ENCODE measurements at regions not wholly inside any gene's neighbourhood (a gene's known extent, or its start where the extent isn't known, plus 50 kb on each side); places are given as distances from the start of the nearest gene placed in this dataset.

DNA sequence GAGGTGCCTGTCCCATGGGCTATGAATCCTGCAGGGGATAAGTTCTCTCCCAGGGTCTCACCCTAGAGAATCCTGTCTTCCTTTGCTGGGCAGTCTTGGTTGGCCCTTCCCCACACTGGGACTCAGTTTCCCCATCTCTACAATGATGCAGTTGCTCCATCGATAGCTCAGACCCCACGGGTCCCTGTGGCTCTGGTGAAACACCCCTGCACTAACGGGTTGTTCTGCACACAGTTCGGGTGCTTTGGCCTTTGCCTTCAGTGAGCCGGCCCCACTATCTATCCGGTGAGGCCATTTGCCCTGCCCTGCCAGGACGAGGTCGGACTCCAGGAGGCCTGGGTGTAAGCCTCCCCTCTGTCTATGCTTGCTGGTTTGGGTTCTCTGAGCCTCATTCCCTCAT, 76.5 kb upstream of the PCBD1 start:
- POLR2A ChIA-PET = no interaction called here
- no peak for ATAC-seq
- intact Hi-C loops (cut with micrococcal nuclease) = no loop called here

More for the DNA sequence above, 76.5 kb upstream of the PCBD1 start:
- Histone ChIP-seq H2AFZ (ENCODE audit: low read depth, low read length, poor library complexity, severe bottlenecking) (no peak overlapping the region), H3K9me2 (ENCODE audit: insufficient read depth) (no peaks in the 10 kb centered on the region), H3K9me3 (ENCODE audit: control insufficient read depth in 1 of 2, insufficient read depth in 1 of 2, low read depth in 1 of 2, low read length in 2 of 2) (no peaks in the 10 kb centered on the region), H3K27ac (ENCODE audit: low read depth, low read length) (no peak overlapping the region), H3K9ac (ENCODE audit: low read length) (no peak overlapping the region), H3K4me3 (replicated peaks in 1 of 2; ENCODE audit: low read depth in 1 of 2, low read length in 2 of 2) (no peak overlapping the region), H3K27me3 (ENCODE audit: insufficient read depth, low read length) (peaks cover 14% of the 10 kb centered on the region), H3K79me2 (ENCODE audit: insufficient read depth, low read length) (no peaks in the 10 kb centered on the region), H4K20me1 (ENCODE audit: insufficient read depth) (no peaks in the 10 kb centered on the region), H3K4me2 (ENCODE audit: low read length) (no peak overlapping the region), H3K4me1 (ENCODE audit: control insufficient read depth in 1 of 2, insufficient read depth in 2 of 2, low read length in 2 of 2) (peaks cover 3 to 10% of the 10 kb centered on the region in 2 experiments; a peak in 3 of 4 replicates), H3K36me3 (ENCODE audit: control insufficient read depth in 1 of 2, insufficient read depth in 2 of 2, low read length in 2 of 2) (no peaks in the 10 kb centered on the region)
- RAD21 ChIA-PET (ENCODE audit: low non-redundant PET in 1 of 2, low total read pairs in 2 of 2, uncharacterized antibody in 2 of 2, unreplicated experiment in 2 of 2) = no interaction called here
- BruUV-seq (replicated peaks) = no TSS peak
- no peak for DNase-seq (ENCODE audit: low read depth, low spot score)
- CTCF ChIA-PET = no interaction called here
- TF ChIP-seq, protein P1, sequence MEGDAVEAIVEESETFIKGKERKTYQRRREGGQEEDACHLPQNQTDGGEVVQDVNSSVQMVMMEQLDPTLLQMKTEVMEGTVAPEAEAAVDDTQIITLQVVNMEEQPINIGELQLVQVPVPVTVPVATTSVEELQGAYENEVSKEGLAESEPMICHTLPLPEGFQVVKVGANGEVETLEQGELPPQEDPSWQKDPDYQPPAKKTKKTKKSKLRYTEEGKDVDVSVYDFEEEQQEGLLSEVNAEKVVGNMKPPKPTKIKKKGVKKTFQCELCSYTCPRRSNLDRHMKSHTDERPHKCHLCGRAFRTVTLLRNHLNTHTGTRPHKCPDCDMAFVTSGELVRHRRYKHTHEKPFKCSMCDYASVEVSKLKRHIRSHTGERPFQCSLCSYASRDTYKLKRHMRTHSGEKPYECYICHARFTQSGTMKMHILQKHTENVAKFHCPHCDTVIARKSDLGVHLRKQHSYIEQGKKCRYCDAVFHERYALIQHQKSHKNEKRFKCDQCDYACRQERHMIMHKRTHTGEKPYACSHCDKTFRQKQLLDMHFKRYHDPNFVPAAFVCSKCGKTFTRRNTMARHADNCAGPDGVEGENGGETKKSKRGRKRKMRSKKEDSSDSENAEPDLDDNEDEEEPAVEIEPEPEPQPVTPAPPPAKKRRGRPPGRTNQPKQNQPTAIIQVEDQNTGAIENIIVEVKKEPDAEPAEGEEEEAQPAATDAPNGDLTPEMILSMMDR (IDR thresholded peaks at IDR 0.05 in 2 of 3, conservative IDR thresholded peaks at IDR 0.05 in 1 of 3; ENCODE audit: borderline replicate concordance in 1 of 3, insufficient read depth in 1 of 3, low read depth in 2 of 3, low read length in 2 of 3) = no peak
- TF ChIP-seq JUND (IDR thresholded peaks at IDR 0.05) = no peak
- TF ChIP-seq SRF (IDR thresholded peaks at IDR 0.05; ENCODE audit: low read depth) = no peak
- TF ChIP-seq, protein P2, sequence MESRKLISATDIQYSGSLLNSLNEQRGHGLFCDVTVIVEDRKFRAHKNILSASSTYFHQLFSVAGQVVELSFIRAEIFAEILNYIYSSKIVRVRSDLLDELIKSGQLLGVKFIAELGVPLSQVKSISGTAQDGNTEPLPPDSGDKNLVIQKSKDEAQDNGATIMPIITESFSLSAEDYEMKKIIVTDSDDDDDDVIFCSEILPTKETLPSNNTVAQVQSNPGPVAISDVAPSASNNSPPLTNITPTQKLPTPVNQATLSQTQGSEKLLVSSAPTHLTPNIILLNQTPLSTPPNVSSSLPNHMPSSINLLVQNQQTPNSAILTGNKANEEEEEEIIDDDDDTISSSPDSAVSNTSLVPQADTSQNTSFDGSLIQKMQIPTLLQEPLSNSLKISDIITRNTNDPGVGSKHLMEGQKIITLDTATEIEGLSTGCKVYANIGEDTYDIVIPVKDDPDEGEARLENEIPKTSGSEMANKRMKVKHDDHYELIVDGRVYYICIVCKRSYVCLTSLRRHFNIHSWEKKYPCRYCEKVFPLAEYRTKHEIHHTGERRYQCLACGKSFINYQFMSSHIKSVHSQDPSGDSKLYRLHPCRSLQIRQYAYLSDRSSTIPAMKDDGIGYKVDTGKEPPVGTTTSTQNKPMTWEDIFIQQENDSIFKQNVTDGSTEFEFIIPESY (IDR thresholded peaks at IDR 0.05; ENCODE audit: extremely low read depth, insufficient replicate concordance, low read length) = no peak
- no peak for TF ChIP-seq CEBPB (IDR thresholded peaks at IDR 0.05; ENCODE audit: low read depth)
- TF ChIP-seq ZNF274 (IDR thresholded peaks at IDR 0.05; ENCODE audit: low read depth, low read length) = no peak
- TF ChIP-seq SIN3A (IDR thresholded peaks at IDR 0.05; ENCODE audit: low read depth) = no peak
- TF ChIP-seq EGR1 (IDR thresholded peaks at IDR 0.05; ENCODE audit: low read depth) = no peak
- no peak for TF ChIP-seq SP1 (IDR thresholded peaks at IDR 0.05; ENCODE audit: low read depth)
- no peak for TF ChIP-seq YY1 (IDR thresholded peaks at IDR 0.05; ENCODE audit: extremely low read depth, insufficient replicate concordance, low read depth, low read length)
- TF ChIP-seq EZH2 (IDR thresholded peaks at IDR 0.05) = no peak

Measured in HCT116 (cell line).